Prostate gland (tissue), 2 donors: ENCODE measurements at regions not wholly inside any gene's neighbourhood (a gene's known extent, or its start where the extent isn't known, plus 50 kb on each side); places are given as distances from the start of the nearest gene placed in this dataset.

ENCODE experiments used
- DNase-seq: peaks from one replicate; pipeline ENCODE4 v3.0.0-alpha.2; 2019; ENCODE audit warnings: low spot score
- H3K27ac ChIP-seq, 2 donors: fragments of 200-600 bp; sonication (generic); 2 replicates each; pipeline ENCODE4 v1.5.1; 2017 to 2019
- H3K27me3 ChIP-seq: fragments of 200-600 bp; sonication (generic); replicated peaks from 2 replicates; pipeline ENCODE4 v1.5.1; 2019; ENCODE audit not compliant: insufficient read depth
- H3K36me3 ChIP-seq, 2 donors: fragments of 200-600 bp; sonication (generic); 1 replicate in 1 of 2; 2 replicates in 1 of 2; pipeline versions ENCODE4 v1.5.1 to v1.8.1; 2017 to 2019
- H3K4me1 ChIP-seq: fragments of 200-600 bp; sonication (generic); replicated peaks from 2 replicates; pipeline ENCODE4 v1.5.1; 2019
- H3K4me3 ChIP-seq, 2 donors: fragments of 200-600 bp; sonication (generic); 2 replicates each; pipeline ENCODE4 v1.5.1; 2017 to 2019
- H3K9me3 ChIP-seq: fragments of 200-600 bp; sonication (generic); 2 replicates; pipeline ENCODE4 v1.5.1; 2017
- POLR2A ChIP-seq: fragments of 450-650 bp; IDR thresholded peaks from one replicate; pipeline ENCODE4 v1.6.1; 2016; ENCODE audit warnings: antibody characterized with exemption, mild to moderate bottlenecking
- POLR2AphosphoS5 ChIP-seq: sonication (generic); formaldehyde crosslinking; IDR thresholded peaks from one replicate; pipeline ENCODE4 v1.6.1; 2017; ENCODE audit warnings: antibody characterized with exemption
- WGBS: methylation state at CpG from one replicate; pipeline ENCODE4 v1.1.5; 2018; 5-methylcytosine and 5-hydroxymethylcytosine counted together
- intact Hi-C: fragments of 100-400 bp; cut with DNase I; formaldehyde crosslinking; loops from one replicate; pipeline ENCODE4 v1.14.2; 2022
- TF ChIP-seq, protein P1 (sequence below), 4 experiments: fragments of 200-600 bp in 2 of 4; fragments of 450-650 bp in 2 of 4; sonication (generic) in 2 of 4; IDR thresholded peaks; 1 replicate in 3 of 4; 2 replicates in 1 of 4; pipeline ENCODE4 v1.5.1; 2016 to 2019; ENCODE audit warnings: antibody characterized with exemption in 4 of 4, mild to moderate bottlenecking in 2 of 4, moderate library complexity in 2 of 4

DNA sequence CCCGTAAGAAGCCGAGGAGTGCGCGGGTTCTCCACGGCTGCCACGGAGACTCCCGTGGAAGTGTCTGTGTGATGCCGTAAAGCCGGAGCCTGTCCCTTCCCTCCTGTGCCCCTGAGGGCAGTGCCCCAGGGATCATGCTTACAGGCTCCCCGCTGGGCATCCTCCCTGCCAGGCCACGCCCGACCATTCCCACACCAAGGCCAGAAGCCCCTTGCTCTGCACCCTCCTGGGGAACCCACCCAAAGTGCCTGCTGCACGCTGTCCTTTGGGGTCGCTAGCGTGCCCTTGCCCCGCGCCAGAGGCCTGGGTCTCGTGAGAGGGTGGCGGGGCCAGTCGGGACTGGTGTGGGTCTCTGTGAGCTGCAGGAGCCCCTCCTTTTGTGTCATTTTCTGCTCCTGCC is 228.5 kb upstream of the C1orf174 start:
- DNase-seq: no peak
- intact Hi-C loops: no loop called here
- 96% methylated on average over 20 of the region's 20 CpGs for WGBS

GRCh38 chr1:4129693-4130092 is 229.6 kb upstream of the C1orf174 start:
- no peak overlapping the region for H3K4me3 ChIP-seq
- TF ChIP-seq, protein P1, sequence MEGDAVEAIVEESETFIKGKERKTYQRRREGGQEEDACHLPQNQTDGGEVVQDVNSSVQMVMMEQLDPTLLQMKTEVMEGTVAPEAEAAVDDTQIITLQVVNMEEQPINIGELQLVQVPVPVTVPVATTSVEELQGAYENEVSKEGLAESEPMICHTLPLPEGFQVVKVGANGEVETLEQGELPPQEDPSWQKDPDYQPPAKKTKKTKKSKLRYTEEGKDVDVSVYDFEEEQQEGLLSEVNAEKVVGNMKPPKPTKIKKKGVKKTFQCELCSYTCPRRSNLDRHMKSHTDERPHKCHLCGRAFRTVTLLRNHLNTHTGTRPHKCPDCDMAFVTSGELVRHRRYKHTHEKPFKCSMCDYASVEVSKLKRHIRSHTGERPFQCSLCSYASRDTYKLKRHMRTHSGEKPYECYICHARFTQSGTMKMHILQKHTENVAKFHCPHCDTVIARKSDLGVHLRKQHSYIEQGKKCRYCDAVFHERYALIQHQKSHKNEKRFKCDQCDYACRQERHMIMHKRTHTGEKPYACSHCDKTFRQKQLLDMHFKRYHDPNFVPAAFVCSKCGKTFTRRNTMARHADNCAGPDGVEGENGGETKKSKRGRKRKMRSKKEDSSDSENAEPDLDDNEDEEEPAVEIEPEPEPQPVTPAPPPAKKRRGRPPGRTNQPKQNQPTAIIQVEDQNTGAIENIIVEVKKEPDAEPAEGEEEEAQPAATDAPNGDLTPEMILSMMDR (IDR thresholded peaks at IDR 0.05): no peak
- TF ChIP-seq POLR2A: no peak
- no peaks in the 10 kb centered on the region for H3K36me3 ChIP-seq
- no peak for DNase-seq
- H3K27ac ChIP-seq: no peak overlapping the region
- peaks cover 7% of the 10 kb centered on the region for H3K27me3 ChIP-seq
- H3K9me3 ChIP-seq: no peaks in the 10 kb centered on the region
- intact Hi-C loops: no loop called here
- 91% methylated on average over 11 of the region's 11 CpGs for WGBS
- no peaks in the 10 kb centered on the region for H3K4me1 ChIP-seq

More for the DNA sequence above, 228.5 kb upstream of the C1orf174 start:
- Histone ChIP-seq H3K9me3 (no peaks in the 10 kb centered on the region), H3K36me3 (no peaks in the 10 kb centered on the region), H3K27me3 (peaks cover 4% of the 10 kb centered on the region), H3K4me1 (no peaks in the 10 kb centered on the region), H3K27ac (no peak overlapping the region), H3K4me3 (no peak overlapping the region)
- TF ChIP-seq POLR2AphosphoS5 (no peak), POLR2A (no peak)
- TF ChIP-seq, protein P1 (IDR thresholded peaks at IDR 0.05): no peak

DNA sequence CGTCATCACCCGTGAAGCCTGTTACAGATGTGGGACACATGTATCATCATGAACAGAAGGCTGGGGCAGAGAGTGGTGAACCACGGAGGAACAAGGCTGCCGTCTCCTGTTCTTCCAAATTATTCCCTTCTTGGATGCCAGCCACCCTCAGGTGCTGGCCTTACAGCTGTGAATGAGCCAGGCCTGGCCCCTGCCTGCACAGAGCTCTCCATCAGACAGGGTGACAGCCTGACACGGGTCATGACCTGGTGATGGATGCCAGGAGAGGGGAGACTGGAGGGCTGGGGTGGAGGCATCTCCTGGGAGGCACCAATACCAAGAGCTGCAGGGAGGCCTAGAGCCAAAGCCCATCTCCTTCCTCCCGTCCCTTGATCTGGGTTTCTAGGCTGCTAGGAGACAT is 230.0 kb upstream of the C1orf174 start:
- WGBS: 87% methylated on average over 6 of the region's 6 CpGs
- no peak for DNase-seq
- TF ChIP-seq POLR2A (no peak), POLR2AphosphoS5 (no peak)
- TF ChIP-seq, protein P1 (IDR thresholded peaks at IDR 0.05): no peak

DNA sequence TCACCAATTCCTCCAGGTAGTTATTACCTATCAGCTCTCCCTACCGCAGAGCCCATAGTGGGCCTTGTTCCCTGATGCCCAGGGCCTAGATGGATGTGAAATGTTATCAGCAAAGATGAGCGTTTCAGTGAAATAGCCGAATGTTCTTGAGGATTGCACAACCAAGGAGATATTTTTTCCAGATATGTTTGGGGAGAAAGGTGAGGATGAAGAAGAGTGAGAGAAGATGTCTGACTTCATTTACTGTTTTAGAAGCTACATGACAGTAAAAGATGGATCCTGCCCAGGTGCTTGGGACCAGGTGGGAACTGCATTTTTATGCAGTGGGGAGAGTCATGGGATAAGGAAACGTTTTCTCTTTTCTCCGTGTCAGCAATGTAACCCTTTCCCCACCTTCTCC is 231.7 kb upstream of the C1orf174 start:
- H3K4me3 ChIP-seq: no peak overlapping the region
- peaks cover 7% of the 10 kb centered on the region for H3K27me3 ChIP-seq
- 78% methylated on average over 5 of the region's 5 CpGs for WGBS
- no peaks in the 10 kb centered on the region for H3K9me3 ChIP-seq
- no peaks in the 10 kb centered on the region for H3K4me1 ChIP-seq
- TF ChIP-seq POLR2AphosphoS5 (no peak), POLR2A (no peak)
- TF ChIP-seq, protein P1 (IDR thresholded peaks at IDR 0.05): no peak
- no peaks in the 10 kb centered on the region for H3K36me3 ChIP-seq
- H3K27ac ChIP-seq: no peak overlapping the region
- DNase-seq: no peak
- intact Hi-C loops: no loop called here

More for the DNA sequence above, 230.0 kb upstream of the C1orf174 start:
- no peaks in the 10 kb centered on the region for H3K36me3 ChIP-seq
- H3K27me3 ChIP-seq: peaks cover 7% of the 10 kb centered on the region
- H3K9me3 ChIP-seq: no peaks in the 10 kb centered on the region
- H3K4me1 ChIP-seq: no peaks in the 10 kb centered on the region
- H3K27ac ChIP-seq: no peak overlapping the region
- intact Hi-C loops: no loop called here
- no peak overlapping the region for H3K4me3 ChIP-seq

DNA sequence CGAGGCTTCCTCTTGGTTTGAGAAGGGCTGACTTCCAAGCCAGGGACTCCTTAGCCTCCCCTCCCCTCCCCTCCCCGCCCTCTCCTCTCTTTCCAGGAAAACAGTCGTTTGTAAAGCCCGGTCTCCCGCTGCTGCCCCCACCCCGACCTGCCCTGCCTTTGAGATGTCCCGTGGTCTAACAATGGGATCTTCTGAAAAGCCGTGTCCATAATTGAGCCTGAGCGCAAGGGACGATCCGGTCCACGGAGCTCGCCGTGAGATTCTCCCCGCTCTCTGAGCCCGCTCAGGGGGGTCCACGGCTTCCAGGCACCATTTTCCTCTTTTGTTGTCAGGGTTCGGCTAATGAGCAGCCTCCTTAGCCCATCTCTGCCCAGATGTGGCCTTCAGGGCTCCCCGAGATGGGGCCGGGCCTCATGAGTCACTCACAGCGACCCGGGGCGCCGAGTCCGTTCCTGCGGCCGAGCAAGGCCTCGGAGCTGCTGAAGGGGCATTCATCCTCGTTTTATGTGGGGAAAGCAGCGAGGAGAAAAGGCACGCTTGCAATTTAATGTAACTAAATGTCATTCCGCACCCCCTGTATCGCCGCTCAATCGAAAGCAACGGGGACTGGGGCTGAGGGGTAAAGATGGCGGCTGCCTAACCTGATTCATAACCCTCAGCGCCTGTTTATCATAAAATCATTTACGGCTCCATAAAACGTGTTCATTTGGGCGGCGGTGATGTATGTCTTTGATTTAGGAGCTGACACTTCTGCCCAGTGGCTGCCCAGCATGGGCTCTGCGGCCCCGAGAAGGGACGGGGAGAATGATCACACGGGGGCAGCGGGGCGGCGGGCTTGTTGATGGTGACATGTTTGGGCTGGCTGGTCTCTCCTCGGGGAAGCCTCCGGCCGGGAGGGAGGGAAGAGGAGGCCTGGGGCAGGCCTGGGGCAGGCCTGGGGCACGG is 232.6 kb upstream of the C1orf174 start:
- Histone ChIP-seq H3K9me3 (no peaks in the 10 kb centered on the region), H3K27me3 (peaks cover 7% of the 10 kb centered on the region), H3K4me3 (no peak overlapping the region), H3K36me3 (no peaks in the 10 kb centered on the region), H3K4me1 (no peaks in the 10 kb centered on the region), H3K27ac (no peak overlapping the region)
- 70% methylated on average over 53 of the region's 53 CpGs for WGBS
- intact Hi-C loops: no loop called here
- TF ChIP-seq, protein P1 (IDR thresholded peaks at IDR 0.05): no peak
- TF ChIP-seq POLR2AphosphoS5 (no peak), POLR2A (no peak)
- DNase-seq: no peak
